ENCODE measurements at regions not wholly inside any gene's neighbourhood (a gene's known extent, or its start where the extent isn't known, plus 50 kb on each side); places are given as distances from the start of the nearest gene placed in this dataset.

- TF ChIP-seq POLR2AphosphoS5 (IDR thresholded peaks at IDR 0.05; ENCODE audit: low read depth, low read length) (no peak), TAF1 (IDR thresholded peaks at IDR 0.05; ENCODE audit: borderline replicate concordance, low read depth, low read length) (no peak), POLR2A (IDR thresholded peaks at IDR 0.05; ENCODE audit: low read depth, low read length) (no peak)
Measured at GRCh38 chr2:173654161-173654895, 299.7 kb downstream of the CDCA7 start.

Measured in GM12892 (cell line).